IMR-90 (cell line): ENCODE measurements at regions not wholly inside any gene's neighbourhood (a gene's known extent, or its start where the extent isn't known, plus 50 kb on each side); places are given as distances from the start of the nearest gene placed in this dataset.

ENCODE experiments used
- ATAC-seq: fragments of 200-7000 bp; cut with Tn5 transposase; 2 replicates; pipeline ENCODE4 v1.9.1; 2020; ENCODE audit warnings: low read depth, mild to moderate bottlenecking, moderate library complexity
- BruUV-seq: library from RNA; stranded (reverse); fragments of 400-500 nt; replicated peaks from 2 replicates; lab custom pipeline; 2021; lab: Mats Ljungman, UMichigan
- CTCF ChIA-PET: fragments of 300-600 bp; formaldehyde crosslinking; extraction: SDS; loops from one replicate; lab custom pipeline; 2021; ENCODE audit warnings: antibody characterized with exemption; lab: Yijun Ruan, JAX
- POLR2A ChIA-PET: fragments of 300-600 bp; sonication (Branson Sonifier 250); formaldehyde crosslinking; loops from one replicate; lab custom pipeline; 2022; ENCODE audit warnings: antibody characterized with exemption; ENCODE audit not compliant: unreplicated experiment; lab: Charles Lee
- DNase-seq: peaks from one replicate; pipeline ENCODE4 v3.0.0; 2013
- H2AFZ ChIP-seq: replicated peaks from 2 replicates; pipeline ENCODE3; 2013; ENCODE audit warnings: low read length, mild to moderate bottlenecking; ENCODE audit not compliant: poor library complexity
- H2AK5ac ChIP-seq: 2 replicates; pipeline ENCODE4 v1.6.1; 2013; ENCODE audit warnings: low read depth, low read length, inconsistent platforms
- H2AK9ac ChIP-seq: replicated peaks from 2 replicates; pipeline ENCODE3; 2013; ENCODE audit warnings: mild to moderate bottlenecking, low read depth, low read length, moderate library complexity; ENCODE audit not compliant: poor library complexity
- H2BK120ac ChIP-seq: 2 replicates; pipeline ENCODE4 v1.6.1; 2013; ENCODE audit warnings: low read depth, low read length, inconsistent platforms
- H2BK15ac ChIP-seq: 3 replicates; pipeline ENCODE4 v1.6.1; 2013; ENCODE audit warnings: low read depth, low read length, inconsistent platforms
- H2BK20ac ChIP-seq: 2 replicates; pipeline ENCODE4 v1.6.1; 2013; ENCODE audit warnings: low read depth, mild to moderate bottlenecking, inconsistent platforms, low read length, moderate library complexity
- H2BK5ac ChIP-seq: 2 replicates; pipeline ENCODE4 v1.6.1; 2013; ENCODE audit warnings: mild to moderate bottlenecking, low read depth, low read length, inconsistent platforms; ENCODE audit not compliant: poor library complexity, severe bottlenecking
- H3K14ac ChIP-seq: replicated peaks from 2 replicates; pipeline ENCODE4 v1.6.1; 2013; ENCODE audit warnings: low read depth, low read length, inconsistent platforms
- H3K18ac ChIP-seq: 2 replicates; pipeline ENCODE4 v1.6.1; 2013; ENCODE audit warnings: low read depth, low read length, control low read depth
- H3K23ac ChIP-seq: 2 replicates; pipeline ENCODE4 v1.6.1; 2013; ENCODE audit warnings: low read depth, low read length, inconsistent platforms
- H3K27ac ChIP-seq: 2 replicates; pipeline ENCODE4 v1.5.1; 2013; ENCODE audit warnings: mild to moderate bottlenecking, control low read depth, low read length; ENCODE audit not compliant: insufficient read depth
- H3K27me3 ChIP-seq: 2 replicates; pipeline ENCODE4 v1.6.1; 2013; ENCODE audit warnings: low read length; ENCODE audit not compliant: control insufficient read depth, insufficient read depth
- H3K36me3 ChIP-seq: 2 replicates; pipeline ENCODE4 v1.6.1; 2013; ENCODE audit warnings: low read length, mixed read lengths; ENCODE audit not compliant: control insufficient read depth, insufficient read depth
- H3K4ac ChIP-seq: 2 replicates; pipeline ENCODE4 v1.6.1; 2013; ENCODE audit warnings: low read depth, low read length, inconsistent platforms
- H3K4me1 ChIP-seq: 2 replicates; pipeline ENCODE4 v1.6.1; 2013; ENCODE audit warnings: low read length, mixed read lengths; ENCODE audit not compliant: control insufficient read depth, insufficient read depth
- H3K4me2 ChIP-seq: 2 replicates; pipeline ENCODE4 v1.6.1; 2013; ENCODE audit warnings: low read depth, mild to moderate bottlenecking, control low read depth, low read length, moderate library complexity
- H3K4me3 ChIP-seq: 2 replicates; pipeline ENCODE4 v1.5.1; 2013; ENCODE audit warnings: low read depth, mild to moderate bottlenecking, control low read depth, low read length, moderate library complexity; ENCODE audit not compliant: insufficient read depth
- H3K56ac ChIP-seq: 2 replicates; pipeline ENCODE4 v1.6.1; 2013; ENCODE audit warnings: low read length, inconsistent platforms; ENCODE audit not compliant: insufficient read depth; ENCODE audit errors: extremely low read depth
- H3K79me1 ChIP-seq, 2 experiments: 2 replicates each; pipeline ENCODE4 v1.6.1; 2013; ENCODE audit warnings: low read length in 2 of 2, inconsistent platforms in 1 of 2, low read depth in 1 of 2
- H3K9ac ChIP-seq: 2 replicates; pipeline ENCODE4 v1.6.1; 2013; ENCODE audit warnings: low read depth, low read length, control low read depth
- H3K9me1 ChIP-seq: 2 replicates; pipeline ENCODE4 v1.6.1; 2013; ENCODE audit warnings: low read length, inconsistent platforms; ENCODE audit not compliant: insufficient read depth
- H3K9me3 ChIP-seq: 2 replicates; pipeline ENCODE4 v1.6.1; 2013; ENCODE audit warnings: low read length; ENCODE audit not compliant: control insufficient read depth, insufficient read depth
- H4K20me1 ChIP-seq: 2 replicates; pipeline ENCODE4 v1.6.1; 2013; ENCODE audit warnings: low read length, inconsistent platforms; ENCODE audit not compliant: insufficient read depth
- H4K5ac ChIP-seq: 2 replicates; pipeline ENCODE4 v1.6.1; 2013; ENCODE audit warnings: mild to moderate bottlenecking, low read depth, low read length, control low read depth
- H4K8ac ChIP-seq, 2 experiments: 2 replicates each; pipeline ENCODE4 v1.6.1; 2013; ENCODE audit warnings: low read depth in 2 of 2, low read length in 2 of 2, control low read depth in 1 of 2, inconsistent platforms in 1 of 2
- H4K91ac ChIP-seq: 2 replicates; pipeline ENCODE4 v1.6.1; 2013; ENCODE audit warnings: low read depth, low read length, inconsistent platforms; ENCODE audit not compliant: insufficient read depth
- BHLHE40 ChIP-seq: fragments of 150-350 bp; IDR thresholded peaks from 2 replicates; pipeline ENCODE4 v1.6.1; 2016; ENCODE audit warnings: mild to moderate bottlenecking, low read depth, low read length
- MXI1 ChIP-seq: IDR thresholded peaks from 2 replicates; pipeline ENCODE4 v1.6.1; 2012; ENCODE audit warnings: low read depth, mild to moderate bottlenecking, low read length, moderate library complexity, borderline replicate concordance
- NFE2L2 ChIP-seq: fragments of 150-350 bp; IDR thresholded peaks from 2 replicates; pipeline ENCODE4 v1.6.1; 2016; ENCODE audit warnings: low read depth, mild to moderate bottlenecking, low read length
- RCOR1 ChIP-seq: IDR thresholded peaks from 2 replicates; pipeline ENCODE4 v1.6.1; 2012; ENCODE audit warnings: mild to moderate bottlenecking, low read length, improper control_type of control experiment; ENCODE audit not compliant: insufficient replicate concordance
- WGBS, 2 experiments: methylation state at CpG; one replicate each; pipeline versions ENCODE4 v1.1.5 to v1.1.7; 2013; ENCODE audit warnings: missing lambda C conversion rate in 2 of 2; ENCODE audit not compliant: insufficient read length in 1 of 2; ENCODE audit errors: extremely low coverage in 2 of 2; 5-methylcytosine and 5-hydroxymethylcytosine counted together
- dilution Hi-C: fragments of 300-500 bp; cut with HindIII; formaldehyde crosslinking; loops from one replicate; pipeline ENCODE4 v1.14.3; 2018; ENCODE audit warnings: low sequenced_read_pairs; ENCODE audit not compliant: unreplicated experiment
- in situ Hi-C: fragments of 300-500 bp; cut with MboI; formaldehyde crosslinking; loops from 3 replicates; pipeline ENCODE4 v1.14.3; 2019; ENCODE audit warnings: low sequenced_read_pairs, inconsistent platforms, mixed read lengths
- intact Hi-C: fragments of 100-400 bp; cut with micrococcal nuclease; formaldehyde crosslinking; loops from 2 replicates; pipeline ENCODE4 v1.10.0; 2022

- H3K18ac ChIP-seq: no peak overlapping the region
- H4K20me1 ChIP-seq: no peaks in the 10 kb centered on the region
- no peaks in the 10 kb centered on the region for H3K36me3 ChIP-seq
- ChIA-PET CTCF (no interaction called here), POLR2A (no interaction called here)
- H4K8ac ChIP-seq: no peak overlapping the region
- H2AFZ ChIP-seq: no peak overlapping the region
- in situ Hi-C loops (no loop called here), dilution Hi-C loops (no loop called here), intact Hi-C loops (no loop called here)
- peaks cover 8% of the 10 kb centered on the region for H3K9me3 ChIP-seq
- H3K4ac ChIP-seq: no peak overlapping the region
- no peak for DNase-seq
- no peaks in the 10 kb centered on the region for H3K27me3 ChIP-seq
- no peaks in the 10 kb centered on the region for H3K9me1 ChIP-seq
- no peak overlapping the region for H2BK120ac ChIP-seq
- no TSS peak for BruUV-seq
- H3K4me2 ChIP-seq: no peak overlapping the region
- H2BK15ac ChIP-seq: no peak overlapping the region
- H2AK5ac ChIP-seq: no peak overlapping the region
- H3K56ac ChIP-seq: no peak overlapping the region
- TF ChIP-seq BHLHE40 (no peak), RCOR1 (no peak), NFE2L2 (no peak), MXI1 (no peak)
- no peak overlapping the region for H3K14ac ChIP-seq
- no peak overlapping the region for H4K91ac ChIP-seq
- no peak for ATAC-seq
- no peak overlapping the region for H3K4me3 ChIP-seq
- H3K4me1 ChIP-seq: no peaks in the 10 kb centered on the region
- H2AK9ac ChIP-seq: no peak overlapping the region
- H3K23ac ChIP-seq: no peak overlapping the region
- H2BK5ac ChIP-seq: no peak overlapping the region
- H3K27ac ChIP-seq: no peak overlapping the region
- H3K9ac ChIP-seq: no peak overlapping the region
- WGBS, 2 experiments: no CpG with 5 or more reads among the region's 3 CpGs
- H4K5ac ChIP-seq: no peak overlapping the region
- H3K79me1 ChIP-seq: no peaks in the 10 kb centered on the region
- no peak overlapping the region for H2BK20ac ChIP-seq
Observed at GRCh38 chr6:86595641-86596040, 341.7 kb upstream of the HTR1E start.
